BLaER1 (cell line): ENCODE measurements at regions not wholly inside any gene's neighbourhood (a gene's known extent, or its start where the extent isn't known, plus 50 kb on each side); places are given as distances from the start of the nearest gene placed in this dataset.

Source experiments
- H3K27ac ChIP-seq: shearing (Covaris generic); formaldehyde crosslinking; 2 replicates; pipeline ENCODE4 v1.8.1; 2022
- H3K27me3 ChIP-seq: shearing (Covaris generic); formaldehyde crosslinking; 2 replicates; pipeline ENCODE4 v1.8.1; 2022
- H3K36me3 ChIP-seq: shearing (Covaris generic); formaldehyde crosslinking; 2 replicates; pipeline ENCODE4 v1.8.1; 2022
- H3K4me1 ChIP-seq: shearing (Covaris generic); formaldehyde crosslinking; 2 replicates; pipeline ENCODE4 v1.8.1; 2022
- H3K4me2 ChIP-seq: shearing (Covaris generic); formaldehyde crosslinking; 2 replicates; pipeline ENCODE4 v1.8.1; 2022
- H3K4me3 ChIP-seq: shearing (Covaris generic); formaldehyde crosslinking; 2 replicates; pipeline ENCODE4 v1.8.1; 2022
- H3K9ac ChIP-seq: shearing (Covaris generic); formaldehyde crosslinking; 2 replicates; pipeline ENCODE4 v1.8.1; 2022
- H3K9me3 ChIP-seq: shearing (Covaris generic); formaldehyde crosslinking; 2 replicates; pipeline ENCODE4 v1.8.1; 2022
- H4K20me1 ChIP-seq: shearing (Covaris generic); formaldehyde crosslinking; 2 replicates; pipeline ENCODE4 v1.8.1; 2022
- Cebpa-rat ChIP-seq: shearing (Covaris generic); IDR thresholded peaks from 2 replicates; pipeline ENCODE4 v1.8.1; 2022

DNA sequence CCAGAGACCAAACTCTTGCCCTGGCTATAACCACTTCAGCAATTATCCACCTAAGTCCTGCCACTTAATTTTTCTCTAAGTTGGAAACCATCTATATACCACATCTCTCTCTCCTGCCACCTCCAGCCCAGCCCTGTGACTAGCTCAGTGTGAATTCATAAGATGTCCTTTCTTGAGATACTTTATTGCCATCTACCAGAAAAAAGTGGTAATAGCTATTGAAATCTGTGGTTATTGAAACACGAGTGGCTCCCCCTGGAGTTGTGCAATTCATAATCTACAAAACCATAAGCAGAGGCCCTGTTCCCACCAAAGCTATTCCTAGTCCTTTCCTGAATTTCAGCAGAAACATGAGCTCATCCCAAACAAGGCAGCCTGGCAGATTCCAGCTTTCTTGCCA lies 324.0 kb downstream of the TXNL1 start:
- Histone ChIP-seq H3K36me3 (no peaks in the 10 kb centered on the region), H3K9ac (no peak overlapping the region), H3K9me3 (no peaks in the 10 kb centered on the region), H3K27ac (no peak overlapping the region), H3K4me2 (peak overlapping the region; percentile 2; the same call in 1 of the 2 replicates), H3K4me3 (no peak overlapping the region), H4K20me1 (no peaks in the 10 kb centered on the region), H3K27me3 (no peaks in the 10 kb centered on the region), H3K4me1 (peaks cover 31% of the 10 kb centered on the region)
- TF ChIP-seq Cebpa-rat: no peak

DNA sequence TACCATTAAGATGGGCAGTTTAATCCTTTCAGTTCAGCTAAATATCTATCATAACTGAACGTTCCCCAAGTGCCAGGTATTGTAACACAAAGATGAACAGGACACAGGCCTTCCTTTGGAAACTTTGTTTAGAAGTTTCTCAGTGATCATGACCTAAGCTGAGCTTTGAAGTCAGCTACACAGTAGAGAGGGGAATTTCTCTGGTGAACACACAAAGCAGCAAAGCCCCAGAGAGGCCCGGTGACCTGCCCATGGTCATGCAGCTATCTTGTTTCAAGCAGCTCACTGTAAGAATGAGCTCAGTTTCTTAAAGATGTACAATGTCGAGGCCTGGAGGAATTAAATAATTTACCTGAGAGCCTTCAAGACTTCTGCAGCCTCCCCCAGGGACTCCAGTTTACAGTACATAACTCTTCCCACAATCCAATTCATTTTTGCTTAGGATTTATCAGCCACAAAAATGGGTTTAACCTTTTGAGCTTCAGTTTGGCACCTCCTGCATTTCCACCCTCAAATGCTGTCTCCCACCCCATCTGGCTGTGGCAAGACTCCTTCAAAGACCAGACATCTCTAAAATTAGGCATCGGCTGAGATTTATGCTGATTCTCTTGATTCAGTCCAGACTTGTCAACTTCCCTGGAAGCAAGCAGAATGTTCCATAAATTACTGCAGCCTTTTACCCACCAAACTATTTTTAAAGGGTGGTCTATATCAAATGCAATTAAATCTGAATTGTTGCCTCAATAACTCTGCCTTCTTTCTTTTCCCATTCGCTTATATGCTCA lies 325.6 kb downstream of the TXNL1 start:
- no peak overlapping the region for H3K9ac ChIP-seq
- H3K4me2 ChIP-seq: peak overlapping the region; percentile 8; the same call in 1 of the 2 replicates
- H3K27ac ChIP-seq: no peak overlapping the region
- no peaks in the 10 kb centered on the region for H3K9me3 ChIP-seq
- no peaks in the 10 kb centered on the region for H4K20me1 ChIP-seq
- no peak for TF ChIP-seq Cebpa-rat
- no peaks in the 10 kb centered on the region for H3K27me3 ChIP-seq
- H3K4me3 ChIP-seq: no peak overlapping the region
- H3K36me3 ChIP-seq: no peaks in the 10 kb centered on the region
- peaks cover 44% of the 10 kb centered on the region for H3K4me1 ChIP-seq

DNA sequence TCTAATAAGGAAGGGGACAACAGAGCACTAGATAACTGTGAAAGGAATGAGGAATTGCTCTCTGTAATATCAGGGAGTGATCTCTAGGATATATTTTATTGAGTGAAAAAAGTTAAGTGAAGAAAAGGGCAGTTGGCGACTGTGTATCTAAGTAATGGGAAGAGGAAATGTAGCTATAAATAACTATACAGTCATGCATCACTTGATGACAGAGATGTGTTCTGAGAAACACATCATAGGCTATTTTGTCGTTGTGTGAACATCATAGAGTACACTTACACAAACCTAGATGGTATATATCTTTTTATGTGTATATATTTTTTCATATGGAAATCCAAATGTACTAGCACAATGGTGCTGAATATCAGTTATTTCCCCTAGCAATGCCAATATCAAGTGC lies 329.3 kb downstream of the TXNL1 start:
- no peaks in the 10 kb centered on the region for H3K36me3 ChIP-seq
- H3K4me1 ChIP-seq: peaks cover 56% of the 10 kb centered on the region
- H4K20me1 ChIP-seq: no peaks in the 10 kb centered on the region
- H3K9me3 ChIP-seq: no peaks in the 10 kb centered on the region
- H3K27ac ChIP-seq: peak overlapping the region; percentile 52
- no peaks in the 10 kb centered on the region for H3K27me3 ChIP-seq
- H3K4me2 ChIP-seq: peak overlapping the region; percentile 76
- no peak overlapping the region for H3K4me3 ChIP-seq
- no peak overlapping the region for H3K9ac ChIP-seq
- TF ChIP-seq Cebpa-rat: no peak

DNA sequence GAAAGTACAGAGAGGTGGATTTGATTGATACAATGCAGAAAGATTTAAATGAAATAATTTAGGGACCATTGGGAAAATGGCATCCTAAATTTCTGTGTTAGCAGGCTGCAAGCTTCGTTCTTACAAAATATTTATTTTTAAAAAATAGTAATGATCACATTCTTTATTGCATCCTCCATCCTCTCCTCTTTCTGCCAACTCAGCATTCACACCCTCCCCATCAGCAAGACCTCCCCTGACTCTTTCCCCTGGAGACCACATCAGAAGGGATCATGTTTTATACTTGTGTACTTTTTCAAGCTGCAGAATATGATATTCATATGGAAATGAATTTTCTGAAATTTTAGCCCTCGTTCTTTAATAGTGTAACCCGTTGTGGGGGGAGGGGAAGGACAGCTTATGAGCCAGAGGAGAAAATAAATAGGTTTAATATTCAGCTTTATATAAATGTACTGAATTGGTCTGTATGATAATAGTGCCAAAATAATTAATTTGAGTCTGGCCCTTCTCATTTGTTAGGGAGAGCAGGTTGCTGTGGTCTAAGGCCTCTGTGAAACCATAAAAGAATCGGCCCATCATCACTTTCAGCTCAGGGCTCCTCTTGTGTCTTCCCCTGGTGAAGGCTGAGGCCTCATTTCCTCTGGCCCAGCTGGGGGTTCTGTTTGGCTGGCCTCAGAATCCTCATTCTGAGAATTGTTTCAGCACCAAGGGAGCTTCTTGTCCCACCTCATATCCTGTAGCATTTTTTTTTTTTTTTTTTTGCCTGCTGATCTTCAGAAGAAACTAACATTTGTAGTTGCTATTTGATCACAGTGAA lies 330.8 kb downstream of the TXNL1 start:
- Histone ChIP-seq H3K36me3 (no peaks in the 10 kb centered on the region), H3K27ac (peak overlapping the region; percentile 52; the same call in 1 of the 2 replicates)
- TF ChIP-seq Cebpa-rat: no peak

DNA sequence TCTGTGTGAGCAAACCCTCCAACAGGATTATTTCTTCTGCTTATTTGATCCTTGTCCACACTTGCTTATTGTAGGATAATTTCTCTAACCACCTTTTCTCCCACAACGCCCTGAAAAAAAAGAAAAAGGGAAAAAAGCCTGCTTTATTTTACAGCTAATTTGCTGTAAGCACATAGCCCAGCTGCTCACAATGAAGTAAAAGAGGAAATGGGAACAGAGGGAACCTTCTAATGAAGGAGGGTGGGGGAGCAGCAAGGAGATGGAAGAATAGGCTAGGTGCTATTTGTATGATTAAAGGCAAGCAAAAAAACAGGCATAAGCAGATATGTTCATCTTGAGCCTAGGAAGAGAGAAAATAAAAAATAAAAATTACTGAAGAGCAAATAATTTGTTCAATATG lies 331.6 kb downstream of the TXNL1 start:
- no peaks in the 10 kb centered on the region for H4K20me1 ChIP-seq
- H3K4me1 ChIP-seq: peaks cover 38% of the 10 kb centered on the region
- H3K4me2 ChIP-seq: no peak overlapping the region
- no peaks in the 10 kb centered on the region for H3K36me3 ChIP-seq
- TF ChIP-seq Cebpa-rat: no peak
- H3K27me3 ChIP-seq: no peaks in the 10 kb centered on the region
- H3K4me3 ChIP-seq: no peak overlapping the region
- no peak overlapping the region for H3K27ac ChIP-seq
- H3K9ac ChIP-seq: no peak overlapping the region
- no peaks in the 10 kb centered on the region for H3K9me3 ChIP-seq

More for the DNA sequence above, 330.8 kb downstream of the TXNL1 start:
- no peaks in the 10 kb centered on the region for H3K9me3 ChIP-seq
- peak overlapping the region; percentile 76 for H3K4me2 ChIP-seq
- no peaks in the 10 kb centered on the region for H3K27me3 ChIP-seq
- H3K4me1 ChIP-seq: peaks cover 41% of the 10 kb centered on the region
- H3K9ac ChIP-seq: no peak overlapping the region
- no peaks in the 10 kb centered on the region for H4K20me1 ChIP-seq
- no peak overlapping the region for H3K4me3 ChIP-seq

DNA sequence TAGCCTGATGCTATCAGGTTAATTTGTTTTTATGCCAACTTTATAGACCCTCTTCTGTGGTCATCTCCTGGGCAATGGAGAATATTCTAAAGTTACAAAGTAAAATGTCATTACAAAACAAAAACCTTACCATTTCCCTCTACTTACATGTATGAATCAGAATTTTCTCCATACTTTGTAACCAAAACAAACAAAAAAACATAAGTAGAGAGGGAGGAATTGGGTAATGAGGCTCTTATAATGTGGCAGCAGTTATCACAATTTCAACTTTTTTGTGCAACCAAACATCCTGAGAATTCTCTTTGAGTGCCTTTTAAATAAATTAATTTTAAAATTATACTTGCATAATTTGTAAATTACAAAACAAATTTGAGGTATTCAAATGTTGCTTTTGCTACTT lies 332.8 kb downstream of the TXNL1 start:
- Histone ChIP-seq H3K27ac (no peak overlapping the region), H3K4me2 (no peak overlapping the region), H3K27me3 (no peaks in the 10 kb centered on the region), H3K4me1 (peaks cover 38% of the 10 kb centered on the region), H4K20me1 (no peaks in the 10 kb centered on the region), H3K4me3 (no peak overlapping the region), H3K9ac (no peak overlapping the region), H3K9me3 (no peaks in the 10 kb centered on the region), H3K36me3 (no peaks in the 10 kb centered on the region)
- no peak for TF ChIP-seq Cebpa-rat

DNA sequence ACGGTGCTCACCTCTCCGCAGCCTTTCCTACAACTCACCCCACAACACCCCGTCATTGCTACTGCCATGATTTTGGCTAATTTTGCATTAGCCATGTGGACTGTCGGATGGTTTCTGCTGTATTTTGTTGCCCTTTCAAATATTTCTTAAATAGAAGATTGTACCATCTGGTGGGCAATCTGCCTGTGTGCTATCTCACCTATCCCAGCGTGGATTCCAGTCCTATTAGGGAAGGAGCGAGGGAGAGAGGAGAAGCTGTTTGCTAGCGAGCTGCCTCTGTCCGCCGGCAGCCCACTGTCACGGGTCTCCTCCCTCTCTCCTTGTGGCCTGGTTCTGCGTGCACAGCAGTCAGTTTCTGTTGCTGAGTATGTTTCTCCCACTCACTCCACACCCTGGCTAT lies 336.2 kb downstream of the TXNL1 start:
- 0 out of 2 replicates have a peak, but pooled peaks cover 5% of the 10 kb centered on the region for H3K9me3 ChIP-seq
- no peak overlapping the region for H3K4me3 ChIP-seq
- H3K9ac ChIP-seq: no peak overlapping the region
- no peaks in the 10 kb centered on the region for H3K36me3 ChIP-seq
- H3K27me3 ChIP-seq: no peaks in the 10 kb centered on the region
- no peak overlapping the region for H3K27ac ChIP-seq
- peaks cover 7% of the 10 kb centered on the region for H3K4me1 ChIP-seq
- TF ChIP-seq Cebpa-rat: no peak
- no peak overlapping the region for H3K4me2 ChIP-seq
- no peaks in the 10 kb centered on the region for H4K20me1 ChIP-seq

DNA sequence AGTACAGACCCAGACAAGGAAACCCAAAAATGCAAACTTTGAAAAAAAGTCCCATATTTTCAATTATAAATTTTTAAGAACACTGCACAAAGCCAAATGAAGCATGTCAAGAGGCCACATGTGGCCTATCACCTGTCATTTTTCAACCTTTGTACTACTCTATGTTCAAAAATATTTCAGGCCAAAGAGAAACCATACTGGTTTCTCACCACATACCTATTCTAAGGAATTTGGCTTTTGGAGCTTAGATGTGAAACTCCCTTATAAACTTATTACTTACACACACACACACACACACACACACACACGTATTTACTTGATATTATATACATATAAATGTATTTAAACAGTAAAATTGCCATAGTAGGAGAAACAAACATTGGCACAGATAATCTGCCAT lies 338.7 kb downstream of the TXNL1 start:
- H3K4me3 ChIP-seq: no peak overlapping the region
- peaks cover 12% of the 10 kb centered on the region for H3K4me1 ChIP-seq
- H3K4me2 ChIP-seq: no peak overlapping the region
- no peaks in the 10 kb centered on the region for H3K27me3 ChIP-seq
- no peaks in the 10 kb centered on the region for H3K36me3 ChIP-seq
- TF ChIP-seq Cebpa-rat: no peak
- H3K9ac ChIP-seq: no peak overlapping the region
- H3K27ac ChIP-seq: no peak overlapping the region
- H3K9me3 ChIP-seq: peaks cover 9% of the 10 kb centered on the region; the same call in 1 of the 2 replicates
- no peaks in the 10 kb centered on the region for H4K20me1 ChIP-seq

DNA sequence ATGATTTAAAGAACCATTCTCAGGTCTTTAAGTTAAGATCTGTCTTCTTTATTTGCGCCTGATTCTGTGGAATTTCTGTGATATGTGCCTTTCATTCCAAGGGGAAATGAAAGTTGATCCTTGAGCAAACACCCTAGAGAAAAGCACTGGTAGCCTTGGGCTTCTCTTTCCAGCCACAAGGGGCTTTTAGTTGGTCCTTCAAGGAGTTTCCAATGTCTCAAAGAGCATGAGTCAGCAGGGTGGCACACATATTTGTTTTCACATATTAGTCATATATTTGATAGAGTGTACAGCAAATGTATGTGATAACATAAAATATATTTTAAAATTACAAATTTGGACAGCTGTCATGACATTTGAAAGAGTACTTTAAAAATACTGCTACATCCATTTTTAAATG lies 339.5 kb downstream of the TXNL1 start:
- peaks cover 9% of the 10 kb centered on the region; the same call in 1 of the 2 replicates for H3K9me3 ChIP-seq
- H3K36me3 ChIP-seq: no peaks in the 10 kb centered on the region
- H3K27ac ChIP-seq: no peak overlapping the region
- H3K4me3 ChIP-seq: no peak overlapping the region
- TF ChIP-seq Cebpa-rat: no peak
- no peaks in the 10 kb centered on the region for H3K27me3 ChIP-seq
- H4K20me1 ChIP-seq: no peaks in the 10 kb centered on the region
- H3K4me1 ChIP-seq: peaks cover 20% of the 10 kb centered on the region
- no peak overlapping the region for H3K4me2 ChIP-seq
- H3K9ac ChIP-seq: no peak overlapping the region

DNA sequence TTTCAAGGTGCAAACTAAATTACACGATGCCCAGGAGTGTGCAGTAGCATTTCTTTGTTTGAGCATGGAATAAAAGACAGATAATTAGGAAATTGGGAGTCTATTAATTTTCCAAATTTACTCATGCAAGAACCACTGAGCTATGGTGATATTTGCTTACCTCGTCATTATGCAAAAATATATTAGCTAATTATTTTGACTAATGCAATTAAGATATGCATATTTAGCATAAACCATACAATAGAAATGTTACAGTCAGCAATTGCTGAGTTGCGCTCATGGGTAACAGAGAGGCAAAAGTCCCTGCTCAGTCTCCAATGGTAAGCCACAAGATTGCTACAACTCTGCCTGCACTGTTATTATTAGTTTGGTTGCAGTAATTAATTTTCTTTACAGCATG lies 342.0 kb downstream of the TXNL1 start:
- Histone ChIP-seq H3K4me1 (peaks cover 28% of the 10 kb centered on the region), H3K9me3 (peaks cover 16% of the 10 kb centered on the region), H3K27ac (no peak overlapping the region), H4K20me1 (no peaks in the 10 kb centered on the region), H3K36me3 (no peaks in the 10 kb centered on the region), H3K4me3 (no peak overlapping the region), H3K4me2 (no peak overlapping the region), H3K27me3 (no peaks in the 10 kb centered on the region), H3K9ac (no peak overlapping the region)
- TF ChIP-seq Cebpa-rat: no peak
